ENCODE measurements at regions not wholly inside any gene's neighbourhood (a gene's known extent, or its start where the extent isn't known, plus 50 kb on each side); places are given as distances from the start of the nearest gene placed in this dataset.
"Not testable (repeated sequence)": the region's sequence is repeated elsewhere in the genome, so short reads cannot be mapped to it uniquely, and the experiment has no call there.

DNA sequence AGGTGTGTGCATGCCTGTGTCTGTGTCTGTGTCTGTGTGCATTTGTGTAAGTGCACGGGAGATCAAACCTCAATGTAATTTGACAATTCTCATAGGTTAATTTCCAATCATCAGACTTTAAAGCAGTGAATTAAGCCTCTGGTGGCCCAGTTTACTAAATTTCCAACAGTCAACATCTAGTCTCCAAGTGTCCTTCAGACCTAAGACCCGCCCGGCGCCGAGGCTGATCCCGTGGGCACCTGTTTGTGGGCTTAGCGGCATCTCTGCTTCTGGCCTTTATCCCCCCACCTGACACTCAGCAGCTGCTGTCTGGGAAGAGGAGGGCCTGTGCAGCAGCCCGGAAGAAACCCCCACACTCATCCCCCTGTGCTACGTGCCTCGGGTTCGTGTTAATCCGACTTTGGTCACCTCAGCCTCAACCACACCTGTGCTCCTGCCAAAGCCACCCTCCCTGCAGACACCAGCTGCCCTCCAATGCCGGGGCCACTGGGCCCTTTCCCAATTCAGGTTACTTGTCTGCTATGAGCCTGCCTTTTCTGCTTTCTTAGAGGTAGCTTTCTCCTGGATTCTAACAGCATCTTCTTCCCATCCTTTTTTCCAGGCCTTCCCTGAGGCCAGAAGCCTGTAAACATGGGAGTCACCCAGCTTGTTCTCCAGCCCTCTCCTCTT lies 154.7 kb downstream of the ATP6V0E2 start:
- H3K27me3 Mint-ChIP-seq; H3K9me3 ChIP-seq; H3K9me3 Mint-ChIP-seq; H3K4me1 ChIP-seq (ENCODE audit: control insufficient read depth in 1 of 2, extremely low read depth in 1 of 2, insufficient read depth in 2 of 2, low read length in 2 of 2); DNase-seq; H3K36me3 Mint-ChIP-seq; ATAC-seq (replicated peaks in 1 of 4); POLR2A ChIA-PET; H3K4me1 Mint-ChIP-seq; H3K4me3 Mint-ChIP-seq; H3K27ac ChIP-seq (ENCODE audit: low read length); H3K36me3 ChIP-seq (ENCODE audit: control insufficient read depth in 2 of 2, extremely low read depth in 1 of 2, insufficient read depth in 1 of 2, low read length in 1 of 2); H3K4me3 ChIP-seq (ENCODE audit: control insufficient read depth in 1 of 2, extremely low read depth in 1 of 2, low read length in 1 of 2); H3K27ac Mint-ChIP-seq; CTCF ChIA-PET; H3K27me3 ChIP-seq (replicated peaks in 1 of 2; ENCODE audit: control insufficient read depth in 2 of 2, extremely low read depth in 1 of 2, insufficient read depth in 2 of 2, low read length in 1 of 2): not testable (repeated sequence)
- no CpG with 5 or more reads among the region's 13 CpGs for WGBS (ENCODE audit: insufficient coverage)

DNA sequence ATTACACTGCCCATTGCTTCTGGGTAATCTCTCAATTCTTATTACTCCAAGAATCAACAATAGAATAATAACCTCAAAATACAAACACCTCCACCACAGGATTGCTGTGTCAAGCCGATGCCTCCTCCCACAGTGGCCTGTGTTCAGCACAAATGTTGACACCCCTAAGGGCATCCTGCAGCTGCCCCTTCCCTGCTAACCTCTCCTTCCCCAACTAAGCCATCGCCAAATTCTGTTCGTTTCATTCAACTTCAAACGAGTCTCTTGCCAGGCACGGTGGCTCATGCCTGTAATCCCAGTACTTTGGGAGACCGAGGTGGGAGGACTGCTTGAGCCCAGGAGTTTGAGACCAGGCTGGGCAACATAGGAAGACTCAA lies 155.2 kb downstream of the ATP6V0E2 start:
- H3K4me3 ChIP-seq (ENCODE audit: control insufficient read depth in 1 of 2, extremely low read depth in 1 of 2, low read length in 1 of 2); H3K9me3 ChIP-seq; H3K27me3 Mint-ChIP-seq; H3K27me3 ChIP-seq (replicated peaks in 1 of 2; ENCODE audit: control insufficient read depth in 2 of 2, extremely low read depth in 1 of 2, insufficient read depth in 2 of 2, low read length in 1 of 2); H3K9me3 Mint-ChIP-seq; POLR2A ChIA-PET; CTCF ChIA-PET; H3K36me3 Mint-ChIP-seq; ATAC-seq (replicated peaks in 1 of 4); H3K27ac ChIP-seq (ENCODE audit: low read length); H3K27ac Mint-ChIP-seq; H3K4me1 ChIP-seq (ENCODE audit: control insufficient read depth in 1 of 2, extremely low read depth in 1 of 2, insufficient read depth in 2 of 2, low read length in 2 of 2); DNase-seq; H3K4me1 Mint-ChIP-seq; H3K36me3 ChIP-seq (ENCODE audit: control insufficient read depth in 2 of 2, extremely low read depth in 1 of 2, insufficient read depth in 1 of 2, low read length in 1 of 2); H3K4me3 Mint-ChIP-seq: not testable (repeated sequence)
- WGBS (ENCODE audit: insufficient coverage), result no CpG with 5 or more reads among the region's 6 CpGs

DNA sequence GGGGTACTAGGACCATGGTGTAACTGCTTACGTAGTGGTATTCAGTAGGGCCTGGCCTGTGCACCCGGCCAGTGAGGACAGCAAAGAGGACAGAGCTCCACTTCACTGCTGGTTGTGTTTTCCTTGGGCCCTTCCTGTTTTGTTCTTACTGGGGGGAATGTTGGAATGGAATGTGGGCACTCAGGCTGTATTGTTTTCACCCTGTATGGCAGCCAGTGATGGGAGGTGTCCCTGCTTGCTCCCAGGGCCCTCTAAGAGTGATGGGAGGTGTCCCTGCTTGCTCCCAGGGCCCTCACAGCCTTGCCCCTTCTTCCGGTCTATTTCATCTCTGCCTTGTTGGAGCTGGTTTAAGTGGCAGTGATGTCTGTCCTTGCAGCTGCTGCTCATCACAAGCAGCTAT lies 158.0 kb downstream of the ATP6V0E2 start:
- H3K4me1 ChIP-seq (ENCODE audit: control insufficient read depth in 1 of 2, extremely low read depth in 1 of 2, insufficient read depth in 2 of 2, low read length in 2 of 2); H3K9me3 ChIP-seq; DNase-seq; H3K27me3 Mint-ChIP-seq; CTCF ChIA-PET; H3K36me3 ChIP-seq (ENCODE audit: control insufficient read depth in 2 of 2, extremely low read depth in 1 of 2, insufficient read depth in 1 of 2, low read length in 1 of 2); H3K9me3 Mint-ChIP-seq; H3K27me3 ChIP-seq (replicated peaks in 1 of 2; ENCODE audit: control insufficient read depth in 2 of 2, extremely low read depth in 1 of 2, insufficient read depth in 2 of 2, low read length in 1 of 2); H3K4me3 Mint-ChIP-seq; H3K36me3 Mint-ChIP-seq; H3K27ac ChIP-seq (ENCODE audit: low read length); POLR2A ChIA-PET; ATAC-seq (replicated peaks in 1 of 4); H3K4me1 Mint-ChIP-seq; H3K4me3 ChIP-seq (ENCODE audit: control insufficient read depth in 1 of 2, extremely low read depth in 1 of 2, low read length in 1 of 2); H3K27ac Mint-ChIP-seq: not testable (repeated sequence)
- no CpG with 5 or more reads among the region's 3 CpGs for WGBS (ENCODE audit: insufficient coverage)

DNA sequence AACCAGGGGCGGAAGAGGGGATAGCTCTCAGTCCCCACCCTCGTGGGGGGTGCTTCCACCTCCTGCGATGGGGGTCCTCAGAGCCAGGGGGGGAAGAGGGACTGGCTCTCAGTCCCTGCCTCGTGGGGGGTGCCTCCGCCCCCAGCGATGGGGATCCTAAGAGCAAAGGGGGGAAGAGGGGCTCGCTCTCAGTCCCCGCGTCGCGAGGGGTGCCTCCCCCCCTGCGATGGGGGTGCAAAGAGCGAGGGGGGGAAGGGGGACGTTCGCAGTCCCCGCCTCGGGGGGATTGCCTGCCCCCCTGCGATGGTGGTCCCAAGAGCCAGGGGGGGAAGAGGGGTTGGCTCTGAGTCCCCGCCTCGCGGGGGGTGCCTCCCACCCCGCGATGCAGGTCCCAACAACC lies 159.9 kb downstream of the ATP6V0E2 start:
- H3K27ac ChIP-seq (ENCODE audit: low read length); H3K36me3 Mint-ChIP-seq; CTCF ChIA-PET; H3K27me3 Mint-ChIP-seq; H3K4me3 Mint-ChIP-seq; DNase-seq; H3K4me3 ChIP-seq (ENCODE audit: control insufficient read depth in 1 of 2, extremely low read depth in 1 of 2, low read length in 1 of 2); H3K27ac Mint-ChIP-seq; ATAC-seq (replicated peaks in 1 of 4); H3K9me3 ChIP-seq; H3K27me3 ChIP-seq (replicated peaks in 1 of 2; ENCODE audit: control insufficient read depth in 2 of 2, extremely low read depth in 1 of 2, insufficient read depth in 2 of 2, low read length in 1 of 2); H3K9me3 Mint-ChIP-seq; H3K36me3 ChIP-seq (ENCODE audit: control insufficient read depth in 2 of 2, extremely low read depth in 1 of 2, insufficient read depth in 1 of 2, low read length in 1 of 2); POLR2A ChIA-PET; H3K4me1 ChIP-seq (ENCODE audit: control insufficient read depth in 1 of 2, extremely low read depth in 1 of 2, insufficient read depth in 2 of 2, low read length in 2 of 2); H3K4me1 Mint-ChIP-seq: not testable (repeated sequence)
- WGBS (ENCODE audit: insufficient coverage), result 97% methylated on average over 6 of the region's 23 CpGs

DNA sequence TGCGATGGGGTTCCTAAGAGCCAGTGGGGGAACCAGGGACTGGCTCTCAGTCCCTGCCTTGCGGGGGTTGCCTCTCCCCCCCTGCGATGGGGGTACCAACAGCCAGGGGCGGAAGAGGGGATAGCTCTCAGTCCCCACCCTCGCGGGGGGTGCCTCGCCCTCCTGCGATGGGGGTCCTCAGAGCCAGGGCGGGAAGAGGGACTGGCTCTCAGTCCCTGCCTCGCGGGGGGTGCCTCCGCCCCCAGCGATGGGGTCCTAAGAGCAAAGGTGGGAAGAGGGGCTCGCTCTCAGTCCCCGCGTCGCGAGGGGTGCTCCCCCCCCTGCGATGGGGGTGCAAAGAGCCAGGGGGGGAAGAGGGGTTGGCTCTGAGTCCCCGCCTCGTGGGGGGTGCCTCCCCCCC lies 162.0 kb downstream of the ATP6V0E2 start:
- H3K27me3 Mint-ChIP-seq; H3K4me1 ChIP-seq (ENCODE audit: control insufficient read depth in 1 of 2, extremely low read depth in 1 of 2, insufficient read depth in 2 of 2, low read length in 2 of 2); POLR2A ChIA-PET; H3K27ac ChIP-seq (ENCODE audit: low read length); H3K36me3 ChIP-seq (ENCODE audit: control insufficient read depth in 2 of 2, extremely low read depth in 1 of 2, insufficient read depth in 1 of 2, low read length in 1 of 2); H3K4me3 ChIP-seq (ENCODE audit: control insufficient read depth in 1 of 2, extremely low read depth in 1 of 2, low read length in 1 of 2); H3K9me3 ChIP-seq; H3K4me3 Mint-ChIP-seq; H3K9me3 Mint-ChIP-seq; CTCF ChIA-PET; DNase-seq; H3K36me3 Mint-ChIP-seq; ATAC-seq (replicated peaks in 1 of 4); H3K27me3 ChIP-seq (replicated peaks in 1 of 2; ENCODE audit: control insufficient read depth in 2 of 2, extremely low read depth in 1 of 2, insufficient read depth in 2 of 2, low read length in 1 of 2); H3K4me1 Mint-ChIP-seq; H3K27ac Mint-ChIP-seq: not testable (repeated sequence)
- WGBS (ENCODE audit: insufficient coverage), result 100% methylated on average over 1 of the region's 21 CpGs

DNA sequence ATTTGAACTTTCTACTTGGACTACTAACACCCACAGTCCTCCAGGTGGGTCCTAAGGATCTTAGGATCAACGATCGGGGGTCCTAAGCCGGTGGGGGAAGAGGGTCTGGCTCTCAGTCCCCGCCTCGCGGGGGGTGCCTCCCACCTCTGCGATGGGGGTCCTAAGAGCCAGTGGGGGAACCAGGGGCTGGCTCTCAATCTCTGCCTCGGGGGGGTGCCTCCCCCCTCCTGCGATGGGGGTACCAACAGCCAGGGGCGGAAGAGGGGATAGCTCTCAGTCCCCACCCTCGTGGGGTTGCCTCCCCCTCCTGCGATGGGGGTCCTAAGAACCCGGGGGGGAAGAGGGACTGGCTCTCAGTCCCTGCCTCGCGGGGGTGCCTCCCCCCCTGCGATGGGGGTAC lies 165.3 kb downstream of the ATP6V0E2 start:
- H3K9me3 ChIP-seq; H3K4me3 Mint-ChIP-seq; DNase-seq; CTCF ChIA-PET; H3K9me3 Mint-ChIP-seq; H3K27me3 ChIP-seq (replicated peaks in 1 of 2; ENCODE audit: control insufficient read depth in 2 of 2, extremely low read depth in 1 of 2, insufficient read depth in 2 of 2, low read length in 1 of 2); H3K27me3 Mint-ChIP-seq; POLR2A ChIA-PET; H3K36me3 ChIP-seq (ENCODE audit: control insufficient read depth in 2 of 2, extremely low read depth in 1 of 2, insufficient read depth in 1 of 2, low read length in 1 of 2); H3K4me1 Mint-ChIP-seq; H3K27ac ChIP-seq (ENCODE audit: low read length); H3K36me3 Mint-ChIP-seq; H3K27ac Mint-ChIP-seq; H3K4me1 ChIP-seq (ENCODE audit: control insufficient read depth in 1 of 2, extremely low read depth in 1 of 2, insufficient read depth in 2 of 2, low read length in 2 of 2); H3K4me3 ChIP-seq (ENCODE audit: control insufficient read depth in 1 of 2, extremely low read depth in 1 of 2, low read length in 1 of 2); ATAC-seq (replicated peaks in 1 of 4): not testable (repeated sequence)
- 84% methylated on average over 4 of the region's 16 CpGs for WGBS (ENCODE audit: insufficient coverage)

DNA sequence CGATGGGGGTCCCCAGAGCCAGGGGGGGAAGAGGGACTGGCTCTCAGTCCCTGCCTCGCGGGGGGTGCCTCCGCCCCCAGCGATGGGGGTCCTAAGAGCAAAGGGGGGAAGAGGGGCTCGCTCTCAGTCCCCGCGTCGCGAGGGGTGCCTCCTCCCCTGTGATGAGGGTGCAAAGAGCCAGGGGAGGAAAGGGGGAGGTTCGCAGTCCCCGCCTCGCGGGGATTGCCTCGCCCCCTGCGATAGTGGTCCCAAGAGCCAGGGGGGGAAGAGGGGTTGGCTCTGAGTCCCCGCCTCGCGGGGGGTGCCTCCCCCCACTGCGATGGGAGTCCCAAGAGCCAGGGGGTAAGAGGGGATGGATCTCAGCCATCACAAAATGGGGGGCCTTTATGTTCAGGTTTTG lies 168.5 kb downstream of the ATP6V0E2 start:
- H3K9me3 Mint-ChIP-seq; H3K4me1 Mint-ChIP-seq; H3K36me3 Mint-ChIP-seq; DNase-seq; H3K4me3 Mint-ChIP-seq; POLR2A ChIA-PET; H3K9me3 ChIP-seq; ATAC-seq (replicated peaks in 1 of 4); CTCF ChIA-PET; H3K27ac ChIP-seq (ENCODE audit: low read length); H3K4me3 ChIP-seq (ENCODE audit: control insufficient read depth in 1 of 2, extremely low read depth in 1 of 2, low read length in 1 of 2); H3K4me1 ChIP-seq (ENCODE audit: control insufficient read depth in 1 of 2, extremely low read depth in 1 of 2, insufficient read depth in 2 of 2, low read length in 2 of 2); H3K27ac Mint-ChIP-seq; H3K36me3 ChIP-seq (ENCODE audit: control insufficient read depth in 2 of 2, extremely low read depth in 1 of 2, insufficient read depth in 1 of 2, low read length in 1 of 2): not testable (repeated sequence)
- peaks cover 3 to 15% of the 10 kb centered on the region in 2 donors for H3K27me3 Mint-ChIP-seq
- no CpG with 5 or more reads among the region's 20 CpGs for WGBS (ENCODE audit: insufficient coverage)
- peaks cover 0 to 11% of the 10 kb centered on the region in 2 experiments for H3K27me3 ChIP-seq (replicated peaks in 1 of 2; ENCODE audit: control insufficient read depth in 2 of 2, extremely low read depth in 1 of 2, insufficient read depth in 2 of 2, low read length in 1 of 2)
